ENCODE measurements at regions not wholly inside any gene's neighbourhood (a gene's known extent, or its start where the extent isn't known, plus 50 kb on each side); places are given as distances from the start of the nearest gene placed in this dataset.

GRCh38 chr15:70461017-70461416 lies 302.3 kb downstream of the UACA start:
- no peak for DNase-seq (ENCODE audit: low read depth)

GRCh38 chr15:70459312-70459711 lies 304.0 kb downstream of the UACA start:
- DNase-seq (ENCODE audit: low read depth), result no peak
- no peak overlapping the region for H3K4me3 ChIP-seq (ENCODE audit: low read depth, low read length)
- no peak for TF ChIP-seq CTCF (IDR thresholded peaks at IDR 0.05; ENCODE audit: low read depth, low read length)
- no peak for TF ChIP-seq MAX (IDR thresholded peaks at IDR 0.05; ENCODE audit: low read depth, low read length)
- TF ChIP-seq POLR2A (IDR thresholded peaks at IDR 0.05; ENCODE audit: extremely low read depth, insufficient read length), result no peak
- TF ChIP-seq MYC (IDR thresholded peaks at IDR 0.05; ENCODE audit: low read depth, low read length), result no peak

More at GRCh38 chr15:70461017-70461416, 302.3 kb downstream of the UACA start:
- H3K4me3 ChIP-seq (ENCODE audit: low read depth, low read length), result no peak overlapping the region
- TF ChIP-seq MYC (IDR thresholded peaks at IDR 0.05; ENCODE audit: low read depth, low read length), result no peak
- TF ChIP-seq MAX (IDR thresholded peaks at IDR 0.05; ENCODE audit: low read depth, low read length), result no peak
- no peak for TF ChIP-seq CTCF (IDR thresholded peaks at IDR 0.05; ENCODE audit: low read depth, low read length)
- TF ChIP-seq POLR2A (IDR thresholded peaks at IDR 0.05; ENCODE audit: extremely low read depth, insufficient read length), result no peak

- no peak overlapping the region for H3K4me3 ChIP-seq (ENCODE audit: low read depth, low read length)
- DNase-seq (ENCODE audit: low read depth), result no peak
- TF ChIP-seq POLR2A (IDR thresholded peaks at IDR 0.05; ENCODE audit: extremely low read depth, insufficient read length) (no peak), CTCF (IDR thresholded peaks at IDR 0.05; ENCODE audit: low read depth, low read length) (no peak), MAX (IDR thresholded peaks at IDR 0.05; ENCODE audit: low read depth, low read length) (no peak), MYC (IDR thresholded peaks at IDR 0.05; ENCODE audit: low read depth, low read length) (no peak)
These were observed 309.6 kb downstream of the UACA start for GRCh38 chr15:70453766-70454165.

- no peak overlapping the region for H3K4me3 ChIP-seq (ENCODE audit: low read depth, low read length)
- TF ChIP-seq MYC (IDR thresholded peaks at IDR 0.05; ENCODE audit: low read depth, low read length) (no peak), CTCF (IDR thresholded peaks at IDR 0.05; ENCODE audit: low read depth, low read length) (no peak), MAX (IDR thresholded peaks at IDR 0.05; ENCODE audit: low read depth, low read length) (no peak), POLR2A (IDR thresholded peaks at IDR 0.05; ENCODE audit: extremely low read depth, insufficient read length) (no peak)
- DNase-seq (ENCODE audit: low read depth), result peak; percentile 57
These were observed 310.1 kb downstream of the UACA start for GRCh38 chr15:70453238-70453637.

GRCh38 chr15:70451821-70452653 lies 311.3 kb downstream of the UACA start:
- no peak for DNase-seq (ENCODE audit: low read depth)
- TF ChIP-seq POLR2A (IDR thresholded peaks at IDR 0.05; ENCODE audit: extremely low read depth, insufficient read length) (no peak), MAX (IDR thresholded peaks at IDR 0.05; ENCODE audit: low read depth, low read length) (no peak), MYC (IDR thresholded peaks at IDR 0.05; ENCODE audit: low read depth, low read length) (no peak), CTCF (IDR thresholded peaks at IDR 0.05; ENCODE audit: low read depth, low read length) (no peak)
- H3K4me3 ChIP-seq (ENCODE audit: low read depth, low read length), result no peak overlapping the region
